ENCODE measurements at regions not wholly inside any gene's neighbourhood (a gene's known extent, or its start where the extent isn't known, plus 50 kb on each side); places are given as distances from the start of the nearest gene placed in this dataset.

GRCh38 chr16:73798471-73798870, 498.1 kb upstream of the PSMD7 start:
- DNase-seq: no peak

- no peak for DNase-seq
Observed at GRCh38 chr16:73797115-73797514, 499.5 kb upstream of the PSMD7 start.

GRCh38 chr16:73796241-73796640, 500.4 kb upstream of the PSMD7 start:
- DNase-seq: no peak

- no peak for DNase-seq
Observed at GRCh38 chr16:73794994-73795393, 501.6 kb upstream of the PSMD7 start.

- no peak for DNase-seq
Observed at GRCh38 chr16:73793871-73794437, 502.7 kb upstream of the PSMD7 start.

GRCh38 chr16:73793260-73793659, 503.4 kb upstream of the PSMD7 start:
- no peak for DNase-seq

GRCh38 chr16:73792199-73793020, 504.2 kb upstream of the PSMD7 start:
- DNase-seq: no peak

- DNase-seq: no peak
Observed at GRCh38 chr16:73781297-73781696, 515.3 kb upstream of the PSMD7 start.

- DNase-seq: no peak
Observed at GRCh38 chr16:73778887-73779286, 517.7 kb upstream of the PSMD7 start.

GRCh38 chr16:73775841-73776388, 520.7 kb upstream of the PSMD7 start:
- DNase-seq: no peak

- DNase-seq: no peak
Observed at GRCh38 chr16:73771196-73772064, 525.2 kb upstream of the PSMD7 start.

GRCh38 chr16:73768786-73769203, 527.8 kb upstream of the PSMD7 start:
- no peak for DNase-seq

- no peak for DNase-seq
Observed at GRCh38 chr16:73764321-73764720, 532.3 kb upstream of the PSMD7 start.

- DNase-seq: no peak
Observed at GRCh38 chr16:73756289-73757178, 540.1 kb upstream of the PSMD7 start.

GRCh38 chr16:73753931-73754330, 542.7 kb upstream of the PSMD7 start:
- no peak for DNase-seq

GRCh38 chr16:73750639-73751038, 546.0 kb upstream of the PSMD7 start:
- no peak for DNase-seq

- DNase-seq: no peak
Observed at GRCh38 chr16:73747328-73747727, 549.3 kb upstream of the PSMD7 start.

- no peak for DNase-seq
Observed at GRCh38 chr16:73746554-73746953, 550.1 kb upstream of the PSMD7 start.

GRCh38 chr16:73743665-73744496, 552.7 kb upstream of the PSMD7 start:
- no peak for DNase-seq

- no peak for DNase-seq
Observed at GRCh38 chr16:73739049-73739769, 557.4 kb upstream of the PSMD7 start.

- no peak for DNase-seq
Observed at GRCh38 chr16:73738266-73738665, 558.3 kb upstream of the PSMD7 start.
